Stimulated activated naive CD4-positive, alpha-beta T cell treated with Interleukin-2 at 50 U/mL for 16 hours (primary cell): ENCODE measurements at regions not wholly inside any gene's neighbourhood (a gene's known extent, or its start where the extent isn't known, plus 50 kb on each side); places are given as distances from the start of the nearest gene placed in this dataset.
"Not testable (repeated sequence)": the region's sequence is repeated elsewhere in the genome, so short reads cannot be mapped to it uniquely, and the experiment has no call there.

Experiments
- DNase-seq: peaks from one replicate; lab custom pipeline; 2025; lab: John Stamatoyannopoulos, UW

GRCh38 chr22:25456300-25457043, 108.0 kb upstream of the GRK3 start:
- DNase-seq, result not testable (repeated sequence)

GRCh38 chr22:25458631-25459030, 105.8 kb upstream of the GRK3 start:
- not testable (repeated sequence) for DNase-seq

DNA sequence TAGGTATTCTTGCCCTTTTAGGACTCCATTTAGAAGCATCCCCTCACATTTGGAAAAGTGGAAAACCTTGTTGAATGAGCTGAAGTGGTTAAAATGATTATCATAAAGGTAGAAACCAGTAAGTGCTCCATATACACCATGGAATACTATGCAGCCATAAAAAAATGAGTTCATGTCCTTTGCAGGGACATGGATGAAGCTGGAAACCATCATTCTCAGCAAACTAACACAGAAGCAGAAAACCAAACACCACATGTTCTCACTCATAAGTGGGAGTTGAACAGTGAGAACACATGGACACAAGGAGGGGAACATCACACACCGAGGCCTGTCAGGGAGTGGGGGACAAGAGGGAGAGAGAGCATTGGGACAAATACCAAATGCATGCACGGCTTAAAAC, 103.8 kb upstream of the GRK3 start:
- DNase-seq, result not testable (repeated sequence)

- no peak for DNase-seq
Measured at GRCh38 chr22:25461301-25461700, 103.2 kb upstream of the GRK3 start.

- DNase-seq, result peak; percentile 38
Measured at GRCh38 chr22:25462474-25463346, 101.8 kb upstream of the GRK3 start.

DNA sequence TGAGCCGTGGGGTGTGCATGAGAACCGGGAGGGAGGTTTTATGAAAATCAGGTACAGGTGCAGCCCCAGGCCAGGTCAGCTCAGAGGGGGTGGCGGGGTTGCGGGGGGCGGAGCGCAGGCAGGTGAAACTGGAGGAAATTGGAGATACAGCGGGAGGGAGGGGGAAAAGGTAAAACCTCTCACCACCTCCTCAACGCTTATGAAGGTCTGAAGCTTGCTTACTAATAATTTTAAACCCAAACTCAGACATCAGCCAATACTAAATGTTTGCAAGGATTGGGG, 101.2 kb upstream of the GRK3 start:
- not testable (repeated sequence) for DNase-seq

GRCh38 chr22:25464326-25464725, 100.1 kb upstream of the GRK3 start:
- DNase-seq, result not testable (repeated sequence)

- DNase-seq, result no peak
Measured at GRCh38 chr22:25465949-25466348, 98.5 kb upstream of the GRK3 start.

GRCh38 chr22:25472382-25472781, 92.1 kb upstream of the GRK3 start:
- DNase-seq, result no peak

GRCh38 chr22:25475257-25476022, 89.0 kb upstream of the GRK3 start:
- DNase-seq, result no peak

DNA sequence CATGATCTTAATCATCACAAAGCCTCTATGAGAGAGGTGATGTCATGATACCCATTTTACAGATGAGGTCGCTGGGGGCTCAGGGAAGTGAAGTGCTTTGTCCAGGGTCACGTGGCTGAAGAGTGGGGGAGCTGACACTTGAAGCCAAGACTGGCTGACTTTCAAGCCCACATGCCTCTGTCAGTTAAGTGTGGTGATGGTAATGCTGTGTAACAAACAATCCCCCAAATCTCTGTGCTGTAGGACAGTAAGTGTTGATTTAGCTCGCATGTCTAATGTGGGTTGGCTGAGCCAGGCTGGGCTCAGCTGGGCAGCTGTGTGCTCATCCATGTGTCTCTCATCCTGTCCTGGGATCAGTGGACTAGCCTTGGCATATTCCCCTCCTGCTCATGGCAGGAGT, 87.1 kb upstream of the GRK3 start:
- no peak for DNase-seq

DNA sequence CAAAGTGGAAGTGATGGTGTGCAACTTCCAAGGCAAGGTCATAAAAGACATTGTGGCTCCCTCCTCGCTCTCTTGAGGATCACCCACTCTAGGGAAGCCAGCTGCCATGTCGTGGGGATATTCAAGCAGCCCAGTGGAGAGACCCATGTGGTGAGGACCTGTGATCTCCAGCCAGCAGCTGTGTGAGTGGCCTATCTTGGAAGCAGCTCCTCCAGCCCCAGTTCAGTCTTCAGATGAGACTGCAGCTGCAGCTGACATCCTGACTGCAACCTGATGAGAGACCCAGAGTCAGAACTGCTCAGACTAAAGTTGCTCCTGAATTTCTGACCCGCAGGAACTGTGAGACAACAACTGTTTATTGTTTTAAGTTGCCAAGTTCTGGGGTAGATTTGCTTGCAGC, 86.4 kb upstream of the GRK3 start:
- DNase-seq, result no peak

- DNase-seq, result no peak
Measured at GRCh38 chr22:25478528-25478927, 85.9 kb upstream of the GRK3 start.

DNA sequence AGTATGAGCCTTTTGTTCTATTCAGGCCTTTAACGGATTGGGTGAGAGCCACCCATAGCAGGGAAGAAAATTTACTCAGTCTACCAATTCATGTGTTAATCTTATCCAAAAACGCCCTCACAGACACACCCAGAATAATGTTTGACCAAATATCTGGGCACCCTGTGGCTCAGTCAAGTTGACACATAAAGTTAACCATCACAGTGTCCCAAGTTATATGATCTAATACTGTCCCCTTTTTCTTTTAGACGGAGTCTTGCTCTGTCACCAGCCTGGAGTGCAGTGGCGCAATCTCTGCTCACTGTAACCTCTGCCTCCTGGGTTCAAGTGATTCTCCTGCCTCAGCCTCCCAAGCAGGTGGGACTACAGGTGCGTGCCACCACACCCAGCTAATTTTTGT, 83.6 kb upstream of the GRK3 start:
- not testable (repeated sequence) for DNase-seq

- no peak for DNase-seq
Measured at GRCh38 chr22:25482091-25482760, 82.2 kb upstream of the GRK3 start.

GRCh38 chr22:25482868-25483639, 81.4 kb upstream of the GRK3 start:
- no peak for DNase-seq

- no peak for DNase-seq
Measured at GRCh38 chr22:25483931-25484330, 80.5 kb upstream of the GRK3 start.

GRCh38 chr22:25484521-25485315, 79.8 kb upstream of the GRK3 start:
- DNase-seq, result no peak

- no peak for DNase-seq
Measured at GRCh38 chr22:25485626-25486545, 78.6 kb upstream of the GRK3 start.
